ENCODE measurements at regions not wholly inside any gene's neighbourhood (a gene's known extent, or its start where the extent isn't known, plus 50 kb on each side); places are given as distances from the start of the nearest gene placed in this dataset.

DNA sequence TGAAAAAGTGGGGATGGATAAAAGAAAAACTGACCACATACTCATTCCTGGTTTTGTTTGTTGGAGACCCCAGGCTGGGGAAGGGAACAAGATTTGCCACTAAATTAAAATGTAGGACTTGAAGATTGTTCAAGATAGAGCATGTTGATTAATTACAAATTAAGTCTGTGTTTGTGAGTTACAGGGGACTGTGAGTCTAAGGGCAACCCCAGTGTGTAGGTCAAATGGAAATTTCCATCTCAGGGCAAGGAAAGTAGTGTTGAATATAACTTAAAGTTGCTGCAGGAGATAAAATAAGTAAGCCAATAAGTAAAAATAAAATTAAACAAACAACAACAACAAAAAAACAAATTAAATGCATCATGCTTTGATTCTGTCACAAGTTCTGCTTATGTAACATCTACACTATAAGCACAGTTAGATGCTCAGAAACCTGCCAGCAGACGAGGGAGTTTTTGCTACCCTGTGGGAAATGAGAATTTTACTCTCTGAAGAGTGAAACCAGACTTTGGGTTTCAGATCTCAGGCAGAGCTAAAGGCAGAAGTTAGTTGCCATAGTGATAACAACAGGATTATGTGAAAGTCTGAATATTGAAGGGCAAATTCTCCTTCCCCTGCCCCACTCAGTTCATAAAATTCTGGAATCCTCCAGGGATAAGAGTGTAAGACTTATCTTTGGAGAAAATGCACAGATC lies 352.3 kb downstream of the GRXCR1 start:
- no peak for DNase-seq

DNA sequence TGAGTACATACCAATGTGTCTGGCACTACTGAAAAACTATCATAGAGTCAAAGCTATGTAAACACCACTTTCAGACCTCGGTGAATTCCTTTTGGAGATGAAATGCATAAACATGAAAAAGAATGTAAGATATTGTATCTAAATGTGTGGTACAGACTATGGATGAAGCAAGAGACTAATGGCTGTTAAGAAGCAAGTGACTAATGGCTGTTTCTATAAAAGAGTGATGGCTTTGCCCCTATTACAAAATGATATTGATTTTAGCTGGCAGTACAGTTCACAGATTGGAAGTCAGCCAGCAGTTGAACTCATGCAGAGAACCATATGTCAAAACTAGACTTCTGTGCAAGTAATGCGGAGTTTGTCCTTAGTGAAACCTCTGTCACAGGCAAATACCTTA lies 359.3 kb downstream of the GRXCR1 start:
- no peak for DNase-seq

GRCh38 chr4:43253541-43253940 lies 361.0 kb downstream of the GRXCR1 start:
- no peak for DNase-seq

GRCh38 chr4:43264730-43265129 lies 372.2 kb downstream of the GRXCR1 start:
- DNase-seq = no peak

DNA sequence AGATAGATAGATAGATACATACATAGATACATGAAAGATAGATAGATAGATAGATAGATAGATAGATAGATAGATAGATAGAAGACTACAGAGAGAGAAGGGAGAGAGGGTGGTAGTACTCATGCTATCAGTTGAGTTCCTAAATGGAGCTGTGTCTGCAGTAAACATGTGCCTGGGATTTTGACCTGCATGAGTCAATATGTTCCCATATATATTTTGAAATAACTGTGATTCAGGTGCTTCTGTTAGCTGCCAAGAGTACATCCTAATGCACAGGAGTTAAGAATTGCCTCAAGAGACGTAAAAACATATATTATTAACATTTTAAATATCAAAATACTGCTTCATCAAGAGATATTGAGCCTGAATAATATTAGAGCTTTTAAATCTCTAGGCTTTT lies 379.4 kb downstream of the GRXCR1 start:
- no peak for DNase-seq

DNA sequence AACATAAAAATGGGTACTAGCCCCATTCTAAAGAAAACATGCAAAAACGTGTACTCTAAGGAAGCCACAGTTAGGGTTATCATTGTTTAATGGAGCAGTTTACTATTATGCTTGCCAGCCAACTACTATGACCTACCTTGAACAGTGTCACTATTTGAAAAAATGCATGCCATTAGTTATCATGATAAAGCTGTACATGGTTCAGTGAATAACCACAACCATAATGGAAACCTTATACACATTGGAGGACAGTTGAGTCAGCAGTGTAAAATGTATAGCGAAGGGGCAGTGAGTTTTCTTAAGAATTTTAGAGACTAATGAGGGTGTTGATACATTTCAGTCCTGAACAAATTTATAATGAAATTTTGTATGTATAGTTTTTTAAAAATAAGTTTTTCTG lies 381.9 kb downstream of the GRXCR1 start:
- no peak for DNase-seq

GRCh38 chr4:43275779-43276178 lies 383.3 kb downstream of the GRXCR1 start:
- DNase-seq = no peak

- DNase-seq = no peak
These were observed 383.8 kb downstream of the GRXCR1 start for GRCh38 chr4:43276321-43276720.

DNA sequence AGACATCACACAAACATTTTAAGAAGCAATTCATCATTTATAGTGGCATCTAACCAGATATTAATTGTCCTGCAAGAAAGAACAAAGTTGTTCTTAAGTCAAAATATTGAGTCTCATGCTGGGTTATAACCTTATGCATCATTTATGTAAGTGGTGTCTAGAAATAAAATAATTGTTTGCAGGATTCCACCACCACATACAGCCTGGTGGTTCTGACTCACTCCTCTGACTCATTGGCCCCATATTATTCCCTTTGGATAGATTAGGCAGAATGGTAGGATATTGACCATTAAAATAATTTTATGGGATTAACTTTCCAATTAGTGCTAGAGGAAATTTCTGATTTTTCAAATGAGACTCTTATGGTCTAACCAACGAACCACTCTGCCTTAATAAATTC lies 384.5 kb downstream of the GRXCR1 start:
- no peak for DNase-seq

DNA sequence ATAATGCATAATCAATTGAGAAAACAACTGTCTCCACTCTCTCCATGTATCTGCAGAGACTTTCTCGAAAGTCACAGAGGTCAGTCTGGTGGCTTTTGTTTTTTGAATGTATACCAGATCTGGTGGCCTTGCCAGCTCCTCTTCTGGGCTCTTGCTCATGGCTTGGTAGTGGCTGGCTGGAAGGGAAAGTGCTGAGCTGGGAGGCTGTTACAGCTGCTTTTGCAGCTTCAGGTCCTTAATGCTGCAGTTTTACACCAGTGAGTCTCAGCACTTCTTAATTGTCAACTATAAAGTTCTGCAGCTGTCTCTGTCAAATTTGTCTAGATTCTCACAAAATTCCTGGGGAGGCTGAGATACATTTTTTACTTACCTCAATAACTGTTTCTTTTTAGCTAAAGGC lies 390.0 kb downstream of the GRXCR1 start:
- no peak for DNase-seq

DNA sequence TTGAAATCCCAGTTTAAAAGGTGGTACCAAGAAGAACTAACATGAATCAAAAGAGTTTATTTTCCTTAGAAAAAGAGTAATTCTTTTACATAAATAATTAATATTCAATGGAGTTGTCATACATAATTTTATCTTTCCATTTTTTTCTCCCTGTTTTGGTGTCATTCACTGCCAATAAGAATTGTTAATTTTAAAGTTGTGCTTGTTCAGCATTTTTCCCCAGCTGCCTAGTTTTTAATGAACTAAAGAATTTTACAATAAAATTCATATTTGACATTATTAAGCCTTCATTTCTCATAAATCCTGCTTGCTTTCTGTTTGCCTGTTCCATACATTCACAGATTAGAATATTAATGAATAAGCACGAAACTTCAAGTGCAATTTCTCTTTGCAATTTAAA lies 393.6 kb downstream of the GRXCR1 start:
- DNase-seq = no peak

DNA sequence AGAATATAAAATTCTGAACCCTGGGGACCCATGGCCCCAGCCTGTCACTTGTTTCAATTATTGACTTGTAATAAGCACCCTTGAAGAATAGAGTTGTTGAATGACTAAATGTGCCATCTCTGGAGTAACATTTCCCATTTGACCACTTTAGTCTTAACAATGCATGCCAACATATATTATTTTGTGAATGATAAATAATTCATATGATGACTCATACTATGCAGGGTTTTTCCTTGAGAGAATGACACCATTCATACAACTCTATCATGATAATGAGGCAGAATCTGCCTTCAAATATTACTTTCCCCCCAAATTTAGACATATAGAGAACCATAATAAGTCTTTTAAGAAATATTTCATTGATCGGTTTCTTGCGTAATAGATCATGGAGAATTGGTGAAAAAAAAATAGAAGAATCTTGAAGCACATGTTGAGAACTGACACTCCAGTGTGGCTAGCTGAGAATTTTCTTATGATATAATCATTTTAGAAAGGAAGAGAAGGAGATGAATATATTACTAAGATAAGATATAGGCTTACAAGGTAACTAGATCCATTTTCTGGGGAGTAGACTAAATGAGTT lies 404.5 kb downstream of the GRXCR1 start:
- DNase-seq = no peak

DNA sequence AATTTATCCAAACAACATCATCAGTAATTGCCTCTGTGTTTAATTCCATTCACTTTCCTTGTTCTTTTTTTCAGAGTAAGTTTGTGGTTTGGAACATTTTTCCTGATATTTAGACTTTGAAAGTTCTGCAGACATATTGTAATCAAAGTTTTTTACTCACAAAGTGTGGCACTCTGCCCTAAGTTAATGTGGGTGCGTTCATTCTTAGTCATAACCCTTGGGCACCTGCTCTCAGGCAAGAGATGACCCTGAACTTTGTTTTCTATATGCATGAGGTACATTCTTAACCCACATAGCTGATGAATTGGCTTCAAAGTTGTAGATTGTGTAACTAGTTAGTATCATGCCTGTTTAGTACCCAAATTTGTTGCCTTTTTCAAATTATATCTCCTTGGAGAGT lies 424.3 kb downstream of the GRXCR1 start:
- no peak for DNase-seq

GRCh38 chr4:43325220-43325967 lies 432.9 kb downstream of the GRXCR1 start:
- no peak for DNase-seq

DNA sequence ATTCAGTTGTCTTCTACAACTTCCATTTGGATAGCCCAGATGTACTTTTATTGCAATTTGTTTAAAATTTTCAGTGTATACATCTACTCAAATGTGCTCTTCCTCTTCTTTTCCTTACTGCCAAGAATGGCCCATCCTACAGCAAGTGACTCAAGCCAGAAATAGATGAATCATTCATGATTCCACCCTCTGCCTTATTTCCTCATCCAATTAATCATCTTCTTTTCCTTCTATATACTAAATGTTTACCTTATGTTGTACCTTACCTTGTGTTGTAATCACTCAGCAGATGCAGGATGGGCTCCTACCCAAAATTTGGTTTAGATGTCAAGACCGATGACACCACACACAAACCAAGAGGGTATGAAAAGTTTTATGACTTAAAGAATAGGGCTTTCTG lies 437.8 kb downstream of the GRXCR1 start:
- no peak for DNase-seq

GRCh38 chr4:43331226-43332051 lies 438.9 kb downstream of the GRXCR1 start:
- DNase-seq = no peak

DNA sequence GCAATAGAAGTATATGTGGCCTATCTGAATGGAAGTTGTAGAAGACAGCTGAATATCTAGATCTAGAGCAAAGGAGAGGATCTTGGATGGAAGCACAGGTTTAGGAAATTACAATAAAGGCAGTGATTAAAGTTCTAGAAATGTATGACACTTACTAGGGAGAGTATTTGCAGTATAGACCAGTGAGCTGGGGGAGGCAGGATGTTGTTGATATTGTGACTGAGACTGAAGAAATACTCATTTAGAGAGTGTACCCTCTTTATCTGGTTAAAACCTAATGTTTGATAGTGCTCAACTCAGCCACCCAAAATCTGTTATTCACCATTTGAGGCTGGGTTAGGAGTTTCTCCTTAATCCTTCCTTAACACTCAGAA lies 439.5 kb downstream of the GRXCR1 start:
- no peak for DNase-seq

DNA sequence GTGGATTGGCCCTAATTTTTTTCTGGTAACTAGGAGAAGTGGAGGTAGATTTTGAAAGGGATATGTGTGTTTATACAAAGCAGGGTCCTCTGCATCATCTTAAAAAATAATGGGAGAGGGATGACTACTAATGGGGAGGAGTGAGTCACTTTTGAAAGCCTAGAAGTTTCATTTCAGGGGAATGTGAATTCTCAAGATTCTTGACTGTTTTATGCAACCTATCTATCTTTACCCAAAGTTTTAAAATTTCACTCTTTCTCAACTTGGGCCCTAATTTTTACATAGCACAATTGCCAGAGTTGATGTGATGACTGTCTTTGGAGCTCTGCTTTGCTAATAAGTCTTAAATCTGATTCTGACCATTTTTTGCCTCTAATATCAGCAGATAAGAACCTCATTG lies 445.2 kb downstream of the GRXCR1 start:
- DNase-seq = no peak

- DNase-seq = no peak
These were observed 446.9 kb downstream of the GRXCR1 start for GRCh38 chr4:43339435-43339834.

DNA sequence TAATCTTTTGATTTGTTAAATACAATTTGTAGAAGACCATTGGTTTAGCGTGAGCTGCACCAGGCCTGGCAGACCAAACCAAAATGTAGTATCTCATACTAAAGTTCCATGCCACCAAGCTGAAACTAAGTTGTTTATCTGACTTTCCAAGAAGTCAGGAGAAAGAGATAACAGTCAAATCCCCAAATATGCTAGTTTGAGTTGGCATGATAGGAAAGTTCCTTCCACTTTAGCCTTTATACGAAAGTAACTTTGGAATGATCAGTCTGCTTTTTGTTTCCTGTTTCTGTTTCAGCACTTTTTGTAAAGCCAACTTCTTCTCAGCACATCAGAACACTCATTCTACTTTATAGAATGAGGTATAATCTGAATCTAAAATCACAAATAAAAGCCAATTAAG lies 449.2 kb downstream of the GRXCR1 start:
- DNase-seq = no peak

- DNase-seq = no peak
These were observed 450.8 kb downstream of the GRXCR1 start for GRCh38 chr4:43343298-43343697.

DNA sequence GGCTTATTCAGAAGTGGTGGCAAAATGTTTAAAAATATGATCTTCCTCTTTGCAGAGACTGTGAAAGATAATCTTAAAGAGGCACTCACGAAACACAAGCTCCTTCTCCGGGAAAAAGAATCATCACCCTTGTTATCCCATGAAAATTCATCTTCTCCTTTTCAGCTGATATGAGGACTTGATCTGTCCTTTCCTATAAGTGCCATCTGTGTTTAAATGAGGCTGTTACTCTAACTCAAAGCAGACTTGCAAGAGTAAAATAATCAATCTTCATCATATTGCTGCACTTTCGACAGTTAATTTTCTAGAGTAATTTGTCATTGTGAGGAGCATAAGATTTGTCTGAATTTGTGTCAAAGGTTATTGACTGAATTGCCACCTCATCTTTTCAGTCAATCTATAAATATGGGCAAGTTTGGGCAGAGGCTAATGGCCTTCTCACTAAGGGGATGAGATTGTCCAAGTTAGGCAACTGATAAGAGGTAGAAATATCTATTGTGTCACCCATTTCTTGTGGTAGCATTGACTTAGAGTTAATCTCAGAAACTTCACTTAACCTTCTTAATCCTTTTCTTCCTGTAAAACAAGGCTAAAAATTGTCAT lies 452.9 kb downstream of the GRXCR1 start:
- DNase-seq = no peak

DNA sequence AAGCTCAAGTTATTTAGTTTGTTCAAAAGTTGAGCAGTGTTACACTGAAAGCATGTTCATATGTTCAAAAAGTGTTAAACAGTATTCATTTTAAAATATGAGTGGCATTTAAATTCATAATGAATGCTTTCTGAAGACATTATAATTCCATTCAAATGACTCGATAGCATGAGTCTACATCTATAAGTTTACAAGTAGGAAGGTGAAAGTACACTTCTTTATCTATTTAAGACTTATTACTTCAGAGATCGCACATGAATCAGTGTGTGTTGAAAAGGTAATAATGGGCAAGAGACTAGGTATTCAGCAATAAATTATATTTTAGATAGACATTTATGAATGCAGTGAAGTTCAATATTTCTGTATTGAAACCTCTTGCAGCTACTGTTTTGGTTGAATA lies 456.1 kb downstream of the GRXCR1 start:
- DNase-seq = no peak
